HG03095 (cell line): ENCODE measurements at regions not wholly inside any gene's neighbourhood (a gene's known extent, or its start where the extent isn't known, plus 50 kb on each side); places are given as distances from the start of the nearest gene placed in this dataset.
"Not testable (repeated sequence)": the region's sequence is repeated elsewhere in the genome, so short reads cannot be mapped to it uniquely, and the experiment has no call there.

ENCODE experiments used
- ATAC-seq: cut with Tn5 transposase; IDR thresholded peaks from one replicate; pipeline ENCODE4 v1.9.1; 2021; ENCODE audit warnings: moderate library complexity; ENCODE audit not compliant: unreplicated experiment

DNA sequence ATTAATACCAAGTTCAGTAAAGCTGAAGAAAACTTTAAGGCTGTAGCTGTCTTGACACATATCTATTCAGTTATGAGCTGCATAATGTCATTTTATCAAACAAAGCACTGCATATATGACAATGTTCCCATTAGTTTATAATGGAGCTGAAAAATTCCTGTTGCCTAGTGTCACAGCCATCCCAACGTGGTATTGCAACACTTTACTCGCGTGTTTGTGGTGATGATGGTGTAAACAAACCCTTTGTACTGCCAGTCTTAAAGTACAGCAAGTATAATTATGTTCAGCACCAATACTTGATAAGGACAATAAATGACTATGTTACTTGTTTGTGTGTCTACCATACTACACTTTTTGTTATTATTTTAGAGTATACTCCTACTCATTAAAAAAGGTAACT lies 1415.6 kb upstream of the PCDH7 start:
- no peak for ATAC-seq

DNA sequence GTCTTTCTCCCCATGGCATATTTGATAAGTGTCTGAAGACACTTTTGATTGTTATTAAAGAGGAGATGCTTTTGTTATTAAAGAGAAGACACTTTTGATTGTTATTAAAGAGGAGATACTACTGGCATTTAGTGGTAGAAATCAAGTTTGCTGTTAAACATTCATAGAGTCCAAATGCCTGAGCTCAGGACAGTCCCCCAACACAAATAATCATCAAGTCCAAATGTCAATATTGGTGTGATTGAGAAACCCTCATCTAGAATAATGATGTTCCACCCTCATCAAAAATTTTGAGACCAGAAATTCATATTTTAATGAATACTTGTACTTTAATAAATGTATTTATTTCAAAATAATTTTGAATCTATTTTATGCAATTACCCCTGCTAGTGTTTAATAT lies 1412.9 kb upstream of the PCDH7 start:
- no peak for ATAC-seq

DNA sequence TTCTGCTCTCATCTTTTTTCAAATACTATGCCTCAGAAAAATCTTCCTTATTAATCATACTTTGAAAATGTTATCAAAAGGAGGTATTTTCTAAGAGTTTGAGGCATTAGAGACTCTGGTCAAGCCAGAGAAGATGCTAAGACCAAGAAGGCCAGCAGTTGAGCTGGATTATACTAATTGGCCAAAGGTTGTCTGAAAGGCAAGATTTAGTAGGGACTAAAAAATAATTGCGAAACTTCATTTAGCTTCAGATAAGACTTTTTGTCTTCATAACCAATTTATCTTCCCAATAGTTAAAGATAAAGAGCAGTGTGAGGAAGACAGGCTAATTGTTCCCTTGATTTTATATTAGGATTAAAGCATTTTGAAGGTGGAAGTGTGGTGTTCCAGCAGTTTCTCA lies 1412.4 kb upstream of the PCDH7 start:
- no peak for ATAC-seq

DNA sequence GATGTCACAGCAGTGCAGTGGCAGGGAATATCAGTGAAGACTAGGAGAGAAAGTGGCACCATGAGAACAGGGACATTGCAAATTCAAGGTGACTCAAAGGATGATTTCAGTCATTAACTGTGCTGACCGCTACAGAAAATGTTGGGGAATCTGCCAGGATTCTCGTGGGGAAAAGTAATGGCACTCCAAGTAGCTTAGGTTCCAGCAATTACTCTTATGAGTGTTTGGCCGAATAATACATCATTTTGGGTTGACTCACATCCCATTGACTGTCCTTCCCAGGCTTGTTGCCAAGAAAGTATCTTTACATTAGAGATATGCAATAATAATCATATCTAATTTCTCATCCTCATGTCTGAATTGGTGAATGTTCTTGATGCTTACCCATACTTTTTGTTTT lies 1411.1 kb upstream of the PCDH7 start:
- no peak for ATAC-seq

DNA sequence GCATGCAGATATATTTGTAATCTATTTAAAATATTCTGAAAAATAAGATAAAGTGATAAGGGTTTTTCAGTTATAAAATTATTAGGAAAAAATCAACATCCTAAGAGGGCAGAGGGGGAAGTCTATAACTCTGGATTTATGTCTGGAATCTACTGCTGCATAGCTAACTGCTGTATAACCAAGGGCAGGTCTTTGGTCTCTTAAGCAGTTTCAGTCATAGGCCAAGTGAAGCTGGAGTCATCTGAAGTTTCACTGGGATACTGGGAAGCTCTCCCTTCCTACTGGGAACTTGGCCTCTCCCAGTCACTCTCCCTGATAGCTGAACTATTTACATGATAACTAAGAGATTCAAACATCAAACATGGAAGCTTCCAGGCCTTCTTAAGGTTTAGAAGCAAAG lies 1409.9 kb upstream of the PCDH7 start:
- ATAC-seq = no peak

DNA sequence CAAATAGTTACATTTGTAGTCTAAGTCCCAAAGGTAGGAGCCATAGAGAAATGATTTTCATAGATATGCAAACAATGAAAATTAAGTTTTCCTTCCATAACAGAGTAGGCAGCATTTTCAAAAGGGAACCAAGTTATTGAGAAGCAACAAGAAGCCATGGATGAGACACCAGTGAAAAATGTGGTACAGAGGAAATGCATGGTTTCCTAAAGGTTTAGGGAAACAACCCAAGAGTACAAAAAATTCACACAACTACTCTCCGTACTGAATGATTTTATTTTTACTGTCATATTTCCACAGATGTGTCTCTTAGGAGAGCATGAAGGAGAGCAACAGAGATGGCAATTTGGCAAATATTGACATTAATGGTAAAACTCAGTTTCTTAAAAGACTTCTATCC lies 1408.9 kb upstream of the PCDH7 start:
- no peak for ATAC-seq

DNA sequence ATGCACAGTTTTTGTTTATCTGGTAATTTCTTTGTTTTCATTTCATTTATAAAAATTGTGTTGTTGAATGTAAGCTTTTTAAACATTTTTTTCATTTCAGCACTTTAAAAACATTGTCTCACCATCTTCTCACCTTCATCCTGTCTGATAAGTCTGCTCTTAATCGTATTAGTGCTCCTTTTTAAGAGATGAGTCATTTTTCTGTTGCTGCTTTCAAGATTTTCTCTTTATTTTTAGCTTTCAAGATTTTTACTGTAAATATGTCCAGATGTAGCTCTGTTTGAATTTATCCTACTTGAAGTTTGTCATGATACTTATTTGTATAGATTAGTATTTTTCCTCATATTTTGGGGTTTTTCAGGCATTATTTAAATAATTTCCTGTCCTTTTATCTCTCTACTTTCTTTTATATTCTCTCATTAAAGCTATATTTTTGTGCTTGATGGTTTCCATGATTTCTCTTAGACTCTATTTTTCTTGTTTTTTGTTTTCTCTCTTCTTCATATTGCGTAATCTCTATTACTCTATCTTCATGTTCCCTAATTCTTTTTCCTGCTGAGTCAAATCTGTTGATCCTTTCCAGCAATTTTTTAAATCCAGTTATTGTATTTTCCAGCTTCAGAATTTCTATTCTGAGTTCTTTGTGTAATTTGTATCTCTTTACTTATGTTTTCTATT lies 1400.4 kb upstream of the PCDH7 start:
- no peak for ATAC-seq

DNA sequence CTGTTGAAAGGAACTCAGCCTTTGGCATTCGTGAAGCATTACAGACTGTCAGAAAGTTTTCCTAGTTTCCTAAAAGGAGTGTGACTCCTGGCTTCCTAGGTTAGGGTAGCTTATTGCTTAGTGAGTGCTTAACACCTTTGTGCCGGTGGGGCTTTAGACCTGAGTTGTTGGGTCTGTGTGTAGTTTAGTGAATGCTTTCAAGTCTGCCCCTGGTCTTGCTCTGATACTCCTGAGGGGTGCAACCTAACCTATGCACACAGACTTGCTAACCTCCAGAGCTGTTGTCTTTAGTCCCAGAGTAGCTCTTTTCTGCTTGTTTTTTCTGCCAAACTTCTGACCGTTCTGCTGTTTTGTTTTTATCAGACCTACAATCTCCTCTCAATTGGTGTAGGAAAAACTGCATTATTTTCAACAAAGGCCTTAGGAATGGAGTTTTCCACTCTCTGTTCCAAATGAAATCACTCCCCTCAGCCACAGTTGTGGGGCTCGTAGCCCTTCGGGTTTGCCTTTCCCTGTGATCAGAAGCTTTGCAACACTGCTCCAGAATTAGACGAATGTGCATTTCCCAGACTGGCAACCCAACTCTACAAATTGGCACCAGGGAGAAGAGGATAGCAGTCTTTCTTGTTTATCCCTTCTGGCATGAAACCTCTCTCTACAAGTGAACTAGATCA lies 1399.1 kb upstream of the PCDH7 start:
- ATAC-seq = no peak

DNA sequence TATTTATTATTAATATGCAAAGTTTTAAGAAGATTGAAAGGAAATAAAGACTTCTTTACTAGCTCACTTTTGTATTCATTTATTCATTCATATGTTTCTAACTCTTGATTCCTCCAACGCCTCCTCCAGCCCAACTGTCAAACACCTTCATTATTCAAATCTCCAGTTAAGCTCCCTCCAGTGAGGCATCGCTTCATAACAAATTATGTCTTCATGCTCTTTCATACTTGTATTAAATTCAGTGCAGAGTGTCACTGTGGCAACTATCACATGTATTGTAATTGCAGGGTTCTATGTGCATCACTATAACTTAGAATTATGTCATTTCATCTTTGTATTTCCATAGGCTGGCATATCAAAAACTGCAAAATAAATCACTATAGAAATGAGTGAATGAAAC lies 1394.2 kb upstream of the PCDH7 start:
- no peak for ATAC-seq

DNA sequence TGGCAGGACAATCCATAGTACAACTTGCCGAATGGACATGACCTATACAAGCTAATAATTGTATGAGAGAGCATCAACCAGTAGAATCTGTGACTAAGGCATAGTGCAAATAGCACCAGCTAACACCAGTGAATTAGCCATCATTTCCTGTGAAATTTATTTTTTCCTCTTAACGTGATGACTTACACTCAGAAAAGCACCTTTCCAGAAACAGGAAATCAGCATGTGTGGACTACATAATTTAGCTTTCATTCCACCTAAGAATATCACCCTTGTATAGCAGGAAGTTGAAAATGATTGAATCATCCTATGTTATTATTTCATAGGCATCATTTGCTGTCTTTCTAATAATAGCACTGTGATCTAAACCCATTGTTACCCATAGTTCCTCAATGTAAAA lies 1393.4 kb upstream of the PCDH7 start:
- ATAC-seq = no peak

DNA sequence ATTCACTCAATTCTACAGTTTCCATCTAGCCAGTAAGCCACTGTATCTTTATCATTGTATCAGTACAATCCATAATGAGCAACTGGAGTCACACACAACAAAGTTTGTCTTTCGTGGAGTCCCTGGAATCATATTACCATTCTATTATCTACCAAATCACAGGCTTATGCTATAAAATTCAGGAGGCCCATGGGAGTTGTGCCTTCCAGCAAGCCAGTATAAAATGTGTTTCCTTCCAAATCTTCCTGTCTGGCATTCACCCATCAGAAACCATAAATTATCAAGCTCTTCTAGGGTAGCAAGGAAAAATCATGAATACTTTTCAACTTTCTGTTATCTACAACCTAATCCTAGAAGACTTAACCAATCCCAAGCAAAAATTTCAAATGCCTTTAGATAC lies 1383.3 kb upstream of the PCDH7 start:
- no peak for ATAC-seq

DNA sequence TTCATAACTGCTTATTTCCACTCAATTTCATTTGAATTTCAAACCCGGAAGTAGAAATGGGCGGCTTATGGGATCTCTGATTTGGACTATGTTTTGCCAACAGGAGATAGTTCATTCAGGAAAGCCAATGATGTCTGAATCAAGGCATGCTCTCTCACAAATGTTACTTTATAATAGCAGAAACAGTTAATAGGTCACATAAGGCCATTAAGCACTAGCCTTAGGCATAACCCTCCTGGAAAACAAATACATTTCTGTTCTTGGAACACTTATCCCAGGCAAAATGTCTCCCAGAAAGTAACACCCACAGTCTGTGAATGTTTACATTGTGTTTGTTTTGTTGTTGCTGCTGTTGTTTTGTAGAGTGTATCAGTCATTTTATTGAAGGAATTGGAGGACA lies 1347.2 kb upstream of the PCDH7 start:
- ATAC-seq = no peak

DNA sequence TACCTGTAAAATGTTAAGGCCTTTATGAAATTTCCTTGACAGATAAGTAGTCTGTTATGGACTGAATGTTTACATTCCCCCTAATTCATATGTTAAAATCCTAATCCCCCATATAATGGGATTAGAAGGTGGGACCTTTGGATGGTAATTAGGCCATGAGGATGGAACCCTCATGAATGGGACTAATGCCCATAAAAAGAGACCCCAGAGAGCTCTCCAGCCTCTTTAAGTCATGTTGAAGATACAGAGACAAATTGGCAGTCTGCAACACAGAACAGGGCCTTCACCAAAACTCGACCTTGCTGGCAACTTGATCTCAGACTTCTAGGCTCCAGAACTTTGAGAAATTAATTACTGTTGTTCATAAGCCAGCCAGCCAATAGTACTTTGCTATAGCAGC lies 1344.5 kb upstream of the PCDH7 start:
- ATAC-seq = no peak

DNA sequence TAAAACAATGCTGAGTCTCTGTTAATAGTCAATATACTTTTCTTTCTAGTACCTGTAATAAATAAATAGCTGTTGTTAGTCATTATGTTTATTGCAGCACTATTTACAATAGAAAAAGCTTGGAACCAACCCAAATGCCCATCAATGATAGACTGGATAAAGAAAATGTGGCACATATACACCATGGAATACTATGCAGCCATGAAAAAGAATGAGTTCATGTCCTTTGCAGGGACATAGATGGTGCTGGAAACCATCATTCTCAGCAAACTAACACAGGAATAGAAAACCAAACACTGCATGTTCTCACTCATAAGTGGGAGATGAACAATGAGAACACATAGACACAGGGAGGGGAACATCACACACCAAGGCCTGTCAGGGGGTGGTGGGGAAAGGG lies 1341.9 kb upstream of the PCDH7 start:
- not testable (repeated sequence) for ATAC-seq

DNA sequence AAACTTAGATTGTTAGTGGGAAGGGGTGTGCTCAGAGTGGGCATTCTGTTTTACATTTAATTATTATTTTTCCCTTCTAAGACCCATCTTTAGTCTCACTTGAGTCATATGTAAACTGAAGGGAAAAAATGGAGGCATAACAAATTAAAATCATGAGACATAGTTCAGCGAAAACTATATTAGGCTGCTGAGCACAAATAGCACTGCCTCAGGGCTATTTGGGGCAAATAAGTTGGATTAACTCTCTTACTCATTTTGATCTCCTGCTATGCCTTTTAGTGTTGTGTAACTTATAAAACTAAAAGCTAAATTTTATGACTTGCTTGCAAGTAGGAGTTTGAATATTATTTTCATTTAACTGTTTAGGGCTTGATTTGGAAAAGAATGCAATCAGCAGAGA lies 1329.2 kb upstream of the PCDH7 start:
- no peak for ATAC-seq

DNA sequence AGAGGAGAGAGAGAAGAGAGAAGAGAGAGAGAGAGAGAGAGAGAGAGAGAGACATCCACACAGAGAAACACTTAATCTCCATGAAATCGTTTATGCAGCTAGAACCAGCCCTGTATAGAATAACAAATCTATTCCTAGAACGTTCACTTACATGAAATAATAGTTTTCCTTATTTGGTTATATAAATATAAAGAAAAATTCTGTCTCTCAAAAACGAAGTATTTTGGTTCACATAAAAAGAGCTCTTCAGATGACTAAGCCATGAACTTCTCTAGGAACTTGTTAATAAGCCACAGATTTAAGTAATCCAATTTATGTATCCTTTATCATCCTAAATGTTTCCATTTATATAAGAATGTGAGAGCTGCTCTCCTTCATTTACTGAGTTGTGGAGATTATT lies 1315.1 kb upstream of the PCDH7 start:
- ATAC-seq = no peak

DNA sequence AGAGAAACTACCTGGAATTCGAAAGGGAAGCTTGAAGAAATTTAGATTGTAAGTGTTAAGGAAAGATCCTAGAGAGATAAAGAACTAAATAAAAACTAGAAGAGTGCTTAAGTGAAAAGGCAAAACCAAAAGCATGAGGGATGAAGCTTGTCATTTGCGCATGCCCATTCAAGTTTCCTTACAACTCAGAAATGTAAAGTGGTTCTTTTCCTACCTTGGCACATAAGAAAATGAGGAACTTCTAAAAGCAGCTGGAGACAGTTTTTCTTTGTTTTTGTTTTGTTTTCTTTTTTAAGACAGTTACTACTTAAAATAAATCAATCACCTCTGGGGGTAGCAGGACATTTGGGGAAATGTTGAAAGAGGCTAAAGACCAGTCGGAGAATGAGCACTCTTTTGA lies 1304.4 kb upstream of the PCDH7 start:
- ATAC-seq = no peak

DNA sequence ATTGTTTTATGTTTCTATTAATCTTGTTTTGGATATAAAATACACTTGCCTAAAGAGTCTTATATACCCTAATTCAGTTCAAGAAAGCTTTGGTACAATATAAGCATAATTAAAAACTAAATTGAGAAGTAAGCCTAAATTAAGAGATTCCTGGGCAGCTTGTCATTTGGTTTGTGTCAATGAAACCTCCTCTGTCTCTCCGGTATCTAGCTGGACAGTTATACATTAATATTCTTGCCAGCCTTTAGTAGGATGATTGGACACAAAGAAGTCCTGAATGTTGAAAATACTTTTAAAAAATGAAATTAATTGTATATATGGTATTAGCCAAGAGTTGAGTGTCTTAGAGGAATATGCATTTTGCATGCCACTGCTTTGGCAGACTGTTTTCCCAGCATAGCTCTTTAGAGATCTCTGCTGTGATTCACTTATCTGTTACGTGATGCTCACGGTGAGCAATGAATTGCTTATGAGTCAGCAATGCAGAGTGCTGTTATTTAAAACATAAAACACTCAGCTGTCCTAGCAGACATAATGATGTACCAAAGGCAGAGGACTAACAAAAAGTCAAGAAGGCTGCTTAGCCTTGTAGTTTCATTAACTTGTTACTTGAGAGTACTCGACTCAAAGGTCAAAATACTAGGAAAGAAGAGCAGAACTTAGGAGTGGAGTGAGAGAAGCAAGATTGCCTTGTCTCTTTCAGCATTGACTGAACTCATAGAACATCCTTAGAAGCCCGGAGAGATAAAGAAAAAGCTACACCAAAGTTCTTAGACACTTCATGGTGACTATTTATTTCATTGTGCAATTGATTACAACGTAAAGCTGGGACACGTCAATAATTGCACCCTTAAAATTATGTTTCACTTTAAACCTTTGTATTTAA lies 1296.1 kb upstream of the PCDH7 start:
- ATAC-seq = no peak

DNA sequence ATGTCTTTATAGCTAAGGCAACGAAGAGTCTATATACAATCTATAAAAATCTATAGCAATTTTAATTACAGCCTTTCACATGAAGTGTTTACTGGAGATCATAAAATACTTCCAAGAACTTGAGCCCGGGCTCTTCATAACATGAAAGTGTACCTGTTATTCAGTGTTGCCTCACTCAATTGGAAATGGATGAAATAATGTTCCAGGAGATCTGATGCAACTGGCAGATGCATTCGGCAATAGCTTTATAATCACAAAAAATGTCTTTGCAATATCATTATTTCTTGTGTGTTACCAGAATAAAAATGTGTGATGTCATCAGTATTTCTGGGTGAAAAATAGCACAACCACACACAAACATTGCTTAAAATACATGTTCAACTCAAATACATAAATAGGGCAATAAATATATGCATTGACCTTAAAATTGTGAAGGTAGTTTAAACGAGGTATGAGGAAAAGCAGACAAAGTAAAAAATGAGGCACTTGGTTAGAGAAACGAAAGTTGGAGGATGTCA lies 1266.8 kb upstream of the PCDH7 start:
- no peak for ATAC-seq

DNA sequence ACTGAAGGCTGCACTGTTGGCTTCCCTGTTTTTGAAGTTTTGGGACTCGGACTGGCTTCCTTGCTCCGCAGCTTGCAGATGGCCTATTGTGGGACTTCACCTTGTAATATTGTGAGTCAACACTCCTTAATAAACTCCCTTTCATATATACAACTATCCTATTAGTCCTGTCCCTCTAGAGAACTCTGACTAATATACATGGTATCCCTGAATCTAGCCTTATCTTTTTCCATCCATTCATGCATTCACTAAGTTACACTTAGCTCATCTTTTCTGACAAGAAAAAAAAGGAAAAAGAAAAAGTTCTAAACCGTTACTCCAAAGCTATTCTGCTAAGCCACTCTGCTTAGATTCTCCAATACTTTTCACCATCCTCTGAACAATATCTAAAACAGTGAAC lies 1260.2 kb upstream of the PCDH7 start:
- ATAC-seq = no peak

DNA sequence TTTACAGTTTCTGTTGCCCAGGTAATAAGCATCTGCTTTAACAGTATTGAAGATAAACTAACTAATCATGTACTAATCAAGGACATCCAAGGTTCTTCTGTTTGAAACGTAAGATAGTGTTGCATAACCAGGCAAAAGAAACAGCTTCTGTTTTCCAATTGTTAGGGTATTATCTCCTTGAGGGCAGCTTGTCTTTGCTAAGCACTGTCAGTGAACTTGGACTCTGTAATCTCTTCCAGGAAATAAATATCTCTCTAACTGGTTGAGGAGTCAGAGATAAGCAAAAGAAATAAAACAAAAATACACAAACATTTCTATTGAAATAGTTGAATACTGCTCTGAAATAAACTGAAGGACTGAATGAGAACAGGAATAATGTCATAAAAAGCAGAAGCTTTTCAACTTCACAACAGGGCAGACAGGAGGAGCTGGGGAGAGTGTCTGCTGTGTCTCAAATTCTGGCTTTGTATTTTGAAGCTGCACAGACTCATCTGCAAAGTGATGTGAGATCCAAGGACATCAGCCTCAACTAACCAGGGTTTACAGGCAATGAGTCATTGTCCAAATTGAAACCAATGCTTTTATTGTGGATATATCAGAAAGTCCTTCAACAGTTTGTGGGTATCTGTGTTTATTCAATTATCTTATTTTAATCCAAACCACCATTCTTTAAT lies 1253.0 kb upstream of the PCDH7 start:
- ATAC-seq = no peak
